B cell (primary cell): ENCODE measurements at regions not wholly inside any gene's neighbourhood (a gene's known extent, or its start where the extent isn't known, plus 50 kb on each side); places are given as distances from the start of the nearest gene placed in this dataset.

ENCODE experiments used
- ATAC-seq: fragments of 200-7000 bp; cut with Tn5 transposase; one replicate; pipeline ENCODE4 v1.10.0; 2021; ENCODE audit warnings: low read depth, mild to moderate bottlenecking, moderate number of reproducible peaks, moderate library complexity
- CTCF ChIA-PET: fragments of 350-600 bp; sonication (Branson Sonifier 250); formaldehyde crosslinking; loops from one replicate; lab custom pipeline; 2021; ENCODE audit warnings: antibody characterized with exemption, inconsistent platforms; lab: Charles Lee
- POLR2A ChIA-PET: fragments of 350-600 bp; sonication (Branson Sonifier 250); formaldehyde crosslinking; loops from one replicate; lab custom pipeline; 2021; ENCODE audit warnings: antibody characterized with exemption; lab: Charles Lee
- DNase-seq: peaks from one replicate; pipeline ENCODE4 v3.0.0; 2013
- H2AFZ ChIP-seq: 2 replicates; pipeline ENCODE4 v1.6.1; 2012; ENCODE audit warnings: mild to moderate bottlenecking, low read depth, low read length; ENCODE audit not compliant: insufficient read depth, poor library complexity, severe bottlenecking
- H3K27ac ChIP-seq, 2 donors: 1 replicate in 1 of 2; 2 replicates in 1 of 2; pipeline ENCODE4 v1.5.1; 2012 to 2013; ENCODE audit warnings: low read length in 2 of 2, mild to moderate bottlenecking in 2 of 2, moderate library complexity in 1 of 2
- H3K27me3 ChIP-seq, 4 experiments: fragments of 200-600 bp in 1 of 4; sonication (generic) in 1 of 4; replicated peaks in 1 of 4; 1 replicate in 2 of 4; 2 replicates in 2 of 4; pipeline versions ENCODE4 v1.6.1 to v1.7.0; 2013 to 2016; ENCODE audit warnings: low read length in 3 of 4, mild to moderate bottlenecking in 2 of 4, mixed read lengths in 1 of 4, moderate library complexity in 1 of 4; ENCODE audit not compliant: insufficient read depth in 4 of 4, control insufficient read depth in 3 of 4; ENCODE audit errors: control extremely low read depth in 1 of 4
- H3K36me3 ChIP-seq, 2 experiments: replicated peaks in 1 of 2; 1 replicate in 1 of 2; 2 replicates in 1 of 2; pipeline versions ENCODE4 v1.6.1 to v1.7.1; 2013; ENCODE audit warnings: low read length in 1 of 2; ENCODE audit not compliant: insufficient read depth in 2 of 2, control insufficient read depth in 1 of 2; ENCODE audit errors: control extremely low read depth in 1 of 2, extremely low read depth in 1 of 2
- H3K4me1 ChIP-seq, 2 donors: fragments of 200-600 bp in 1 of 2; sonication (generic) in 1 of 2; 1 replicate in 1 of 2; 2 replicates in 1 of 2; pipeline versions ENCODE4 v1.5.1 to v1.6.1; 2013 to 2017; ENCODE audit warnings: low read length in 2 of 2; ENCODE audit not compliant: control insufficient read depth in 2 of 2, insufficient read depth in 2 of 2
- H3K4me2 ChIP-seq: replicated peaks from 2 replicates; pipeline ENCODE3; 2012; ENCODE audit warnings: mild to moderate bottlenecking, low read depth, low read length; ENCODE audit not compliant: poor library complexity, severe bottlenecking
- H3K4me3 ChIP-seq, 5 experiments: fragments of 200-600 bp in 1 of 5; sonication (generic) in 1 of 5; 1 replicate in 3 of 5; 2 replicates in 2 of 5; pipeline versions ENCODE4 v1.5.1 to v1.7.0; 2011 to 2016; ENCODE audit warnings: low read length in 4 of 5, mild to moderate bottlenecking in 4 of 5, low read depth in 2 of 5, control low read depth in 1 of 5, moderate library complexity in 1 of 5; ENCODE audit not compliant: insufficient read depth in 1 of 5; ENCODE audit errors: control extremely low read depth in 1 of 5, extremely low read depth in 1 of 5
- H3K79me2 ChIP-seq: fragments of 200-600 bp; sonication (generic); one replicate; pipeline ENCODE4 v1.6.0; 2016; ENCODE audit warnings: low read length; ENCODE audit not compliant: control insufficient read depth, insufficient read depth
- H3K9ac ChIP-seq: fragments of 200-600 bp; sonication (generic); 2 replicates; pipeline ENCODE4 v1.6.1; 2017; ENCODE audit warnings: mild to moderate bottlenecking, low read length, moderate library complexity
- H3K9me3 ChIP-seq, 3 donors: one replicate each; pipeline versions ENCODE4 v1.6.1 to v1.7.1; 2013; ENCODE audit warnings: low read length in 2 of 3; ENCODE audit not compliant: control insufficient read depth in 2 of 3, insufficient read depth in 1 of 3; ENCODE audit errors: control extremely low read depth in 1 of 3
- H4K20me1 ChIP-seq: 2 replicates; pipeline ENCODE4 v1.6.0; 2012; ENCODE audit warnings: mild to moderate bottlenecking, low read length; ENCODE audit not compliant: insufficient read depth, control insufficient read depth, poor library complexity, severe bottlenecking
- H3K27ac Mint-ChIP-seq: one replicate; pipeline ENCODE4 v1.8.0; 2021; ENCODE audit warnings: mixed read lengths
- H3K27me3 Mint-ChIP-seq: one replicate; pipeline ENCODE4 v1.8.0; 2021; ENCODE audit warnings: mixed read lengths
- H3K4me1 Mint-ChIP-seq: one replicate; pipeline ENCODE4 v1.8.0; 2021; ENCODE audit warnings: mixed read lengths
- H3K4me3 Mint-ChIP-seq: one replicate; pipeline ENCODE4 v1.8.0; 2021; ENCODE audit warnings: mixed read lengths
- H3K9me3 Mint-ChIP-seq: one replicate; pipeline ENCODE4 v1.8.0; 2022; ENCODE audit warnings: mixed read lengths; ENCODE audit not compliant: insufficient read depth
- EZH2 ChIP-seq: IDR thresholded peaks from 2 replicates; pipeline ENCODE4 v1.6.1; 2012; ENCODE audit warnings: borderline replicate concordance, low read depth, mild to moderate bottlenecking, moderate library complexity, low read length; ENCODE audit not compliant: insufficient read depth, poor library complexity, severe bottlenecking
- WGBS: methylation state at CpG from one replicate; pipeline ENCODE4 v1.1.5; 2013; ENCODE audit warnings: missing lambda C conversion rate; ENCODE audit not compliant: insufficient coverage; 5-methylcytosine and 5-hydroxymethylcytosine counted together
- intact Hi-C: fragments of 100-400 bp; cut with micrococcal nuclease; formaldehyde crosslinking; loops from one replicate; pipeline ENCODE4 v1.10.0; 2022
- TF ChIP-seq, protein P1 (sequence below): fragments of 200-600 bp; IDR thresholded peaks from one replicate; pipeline ENCODE4 v1.8.0; 2022; ENCODE audit warnings: antibody characterized with exemption, mild to moderate bottlenecking

DNA sequence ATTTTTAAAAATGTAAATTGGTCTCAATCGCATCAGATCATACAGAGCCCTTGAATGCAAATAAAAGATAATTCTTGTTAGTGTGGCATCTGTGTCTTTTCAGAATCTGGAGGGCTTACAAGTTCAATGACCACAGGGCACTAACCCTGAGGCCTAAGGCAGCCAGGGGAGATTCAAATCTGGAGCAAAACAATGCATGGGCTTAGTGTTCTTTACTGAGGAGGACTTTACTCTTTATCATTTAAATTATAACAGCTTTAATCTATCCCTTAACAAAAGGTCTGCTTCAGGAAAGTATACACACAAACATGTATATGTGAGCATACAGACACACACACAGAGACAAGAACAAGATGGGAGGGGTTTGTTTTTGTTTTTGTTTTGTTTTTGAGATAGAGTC is 51.0 kb upstream of the NSUN7 start:
- Histone ChIP-seq H3K4me3 (no peak overlapping the region), H3K4me2 (no peak overlapping the region), H3K9ac (no peak overlapping the region), H2AFZ (no peak overlapping the region), H3K79me2 (no peaks in the 10 kb centered on the region), H3K36me3 (no peaks in the 10 kb centered on the region), H3K9me3 (no peaks in the 10 kb centered on the region), H3K27me3 (no peaks in the 10 kb centered on the region), H4K20me1 (no peaks in the 10 kb centered on the region), H3K27ac (no peak overlapping the region), H3K4me1 (no peaks in the 10 kb centered on the region)
- ChIA-PET CTCF (no interaction called here), POLR2A (no interaction called here)
- peaks cover 4% of the 10 kb centered on the region for H3K27me3 Mint-ChIP-seq
- DNase-seq (no peak), ATAC-seq (no peak)
- H3K27ac Mint-ChIP-seq = no peak overlapping the region
- H3K4me1 Mint-ChIP-seq = no peaks in the 10 kb centered on the region
- H3K4me3 Mint-ChIP-seq = no peak overlapping the region
- no peaks in the 10 kb centered on the region for H3K9me3 Mint-ChIP-seq
- intact Hi-C loops = no loop called here
- no CpG with 5 or more reads among the region's 1 CpG for whole genome bisulfite sequencing
- TF ChIP-seq, protein P1, sequence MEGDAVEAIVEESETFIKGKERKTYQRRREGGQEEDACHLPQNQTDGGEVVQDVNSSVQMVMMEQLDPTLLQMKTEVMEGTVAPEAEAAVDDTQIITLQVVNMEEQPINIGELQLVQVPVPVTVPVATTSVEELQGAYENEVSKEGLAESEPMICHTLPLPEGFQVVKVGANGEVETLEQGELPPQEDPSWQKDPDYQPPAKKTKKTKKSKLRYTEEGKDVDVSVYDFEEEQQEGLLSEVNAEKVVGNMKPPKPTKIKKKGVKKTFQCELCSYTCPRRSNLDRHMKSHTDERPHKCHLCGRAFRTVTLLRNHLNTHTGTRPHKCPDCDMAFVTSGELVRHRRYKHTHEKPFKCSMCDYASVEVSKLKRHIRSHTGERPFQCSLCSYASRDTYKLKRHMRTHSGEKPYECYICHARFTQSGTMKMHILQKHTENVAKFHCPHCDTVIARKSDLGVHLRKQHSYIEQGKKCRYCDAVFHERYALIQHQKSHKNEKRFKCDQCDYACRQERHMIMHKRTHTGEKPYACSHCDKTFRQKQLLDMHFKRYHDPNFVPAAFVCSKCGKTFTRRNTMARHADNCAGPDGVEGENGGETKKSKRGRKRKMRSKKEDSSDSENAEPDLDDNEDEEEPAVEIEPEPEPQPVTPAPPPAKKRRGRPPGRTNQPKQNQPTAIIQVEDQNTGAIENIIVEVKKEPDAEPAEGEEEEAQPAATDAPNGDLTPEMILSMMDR = no peak
- no peak for TF ChIP-seq EZH2

DNA sequence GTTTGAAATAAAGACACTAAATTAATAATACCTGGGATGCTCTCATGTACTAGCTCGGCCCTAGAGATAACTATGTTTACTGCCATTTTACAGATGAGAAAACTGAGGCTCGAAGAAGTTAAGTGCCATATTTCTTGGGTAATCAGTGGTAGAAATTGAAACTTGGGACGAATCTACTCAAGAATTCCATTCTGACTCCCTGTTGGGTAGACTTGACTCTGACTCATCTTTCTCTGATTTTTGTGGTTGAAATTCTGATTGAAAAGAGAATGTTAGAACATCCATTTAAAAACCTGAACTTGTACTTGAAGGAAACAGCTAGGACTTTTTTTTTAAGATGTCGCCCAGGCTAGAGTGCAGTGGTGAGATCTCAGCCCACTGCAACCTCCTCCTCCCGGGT is 50.1 kb upstream of the NSUN7 start:
- CTCF ChIA-PET = interaction anchor here (0.8 kb wide), 1 partner anchor 375 kb away, joined by 3 read pairs; no protein-coding TSS in a partner anchor

More for the DNA sequence above, 50.1 kb upstream of the NSUN7 start:
- DNase-seq (no peak), ATAC-seq (no peak)
- Histone ChIP-seq H3K4me1 (no peaks in the 10 kb centered on the region), H3K4me2 (no peak overlapping the region), H3K9me3 (no peaks in the 10 kb centered on the region), H4K20me1 (no peaks in the 10 kb centered on the region), H3K9ac (no peak overlapping the region), H2AFZ (no peak overlapping the region), H3K27ac (no peak overlapping the region), H3K4me3 (no peak overlapping the region), H3K36me3 (no peaks in the 10 kb centered on the region), H3K79me2 (no peaks in the 10 kb centered on the region), H3K27me3 (no peaks in the 10 kb centered on the region)
- WGBS = 73% methylated on average over 2 of the region's 5 CpGs
- H3K4me3 Mint-ChIP-seq = no peak overlapping the region
- H3K9me3 Mint-ChIP-seq = no peaks in the 10 kb centered on the region
- H3K27ac Mint-ChIP-seq = no peak overlapping the region
- POLR2A ChIA-PET = no interaction called here
- TF ChIP-seq EZH2 = no peak
- TF ChIP-seq, protein P1 = no peak
- no peaks in the 10 kb centered on the region for H3K27me3 Mint-ChIP-seq
- no peaks in the 10 kb centered on the region for H3K4me1 Mint-ChIP-seq
- intact Hi-C loops = no loop called here
